H1 (cell line): ENCODE measurements at regions not wholly inside any gene's neighbourhood (a gene's known extent, or its start where the extent isn't known, plus 50 kb on each side); places are given as distances from the start of the nearest gene placed in this dataset.

Experiments
- CTCF ChIA-PET: fragments of 300-600 bp; sonication (Branson Sonifier 250); formaldehyde crosslinking; loops from one replicate; lab custom pipeline; 2021; ENCODE audit not compliant: partially characterized antibody; lab: Charles Lee
- POLR2A ChIA-PET: fragments of 300-600 bp; sonication (Branson Sonifier 250); formaldehyde crosslinking; loops from one replicate; lab custom pipeline; 2021; ENCODE audit warnings: inconsistent platforms; ENCODE audit not compliant: partially characterized antibody; lab: Charles Lee
- DNase-seq, 2 experiments: peaks; one replicate each; pipeline versions ENCODE4 v3.0.0 to v3.0.0-alpha.2; 2010 to 2022; ENCODE audit warnings: low spot score in 2 of 2, low read depth in 1 of 2, mixed read lengths in 1 of 2
- FAIRE-seq: peaks from 2 replicates; lab custom pipeline; 2011; peaks lifted over from hg19 to GRCh38; lab: Jason Lieb, UNC
- H2AFZ ChIP-seq: 2 replicates; pipeline ENCODE4 v1.8.1; 2012; ENCODE audit warnings: low read length, inconsistent platforms
- H2AK5ac ChIP-seq: 2 replicates; pipeline ENCODE4 v1.6.1; 2013; ENCODE audit warnings: low read depth, low read length
- H2BK120ac ChIP-seq: replicated peaks from 2 replicates; pipeline ENCODE3; 2013; ENCODE audit warnings: low read depth, low read length, inconsistent platforms
- H2BK12ac ChIP-seq: 2 replicates; pipeline ENCODE4 v1.6.1; 2013; ENCODE audit warnings: low read depth, low read length
- H2BK15ac ChIP-seq: 2 replicates; pipeline ENCODE4 v1.6.1; 2013; ENCODE audit warnings: low read length
- H2BK20ac ChIP-seq: 2 replicates; pipeline ENCODE4 v1.6.1; 2013; ENCODE audit warnings: low read length
- H2BK5ac ChIP-seq: 2 replicates; pipeline ENCODE4 v1.6.1; 2013; ENCODE audit warnings: low read depth, low read length
- H3K14ac ChIP-seq: 2 replicates; pipeline ENCODE4 v1.6.1; 2013; ENCODE audit warnings: inconsistent platforms; ENCODE audit not compliant: insufficient read length
- H3K18ac ChIP-seq: 2 replicates; pipeline ENCODE4 v1.6.1; 2013; ENCODE audit warnings: low read length; ENCODE audit errors: extremely low read depth
- H3K23ac ChIP-seq: 2 replicates; pipeline ENCODE4 v1.6.1; 2013; ENCODE audit warnings: inconsistent platforms; ENCODE audit not compliant: insufficient read length
- H3K23me2 ChIP-seq: 2 replicates; pipeline ENCODE4 v1.6.1; 2013; ENCODE audit warnings: low read depth, low read length
- H3K27ac ChIP-seq: 2 replicates; pipeline ENCODE4 v1.6.1; 2011; ENCODE audit warnings: low read depth, low read length, inconsistent platforms
- H3K27me3 ChIP-seq, 4 experiments: replicated peaks in 1 of 4; 1 replicate in 1 of 4; 2 replicates in 3 of 4; pipeline versions ENCODE4 v1.6.1 to v1.8.1; 2011 to 2013; ENCODE audit warnings: low read length in 3 of 4, mild to moderate bottlenecking in 3 of 4, inconsistent platforms in 2 of 4, mixed read lengths in 2 of 4, moderate library complexity in 1 of 4; ENCODE audit not compliant: control insufficient read depth in 3 of 4, insufficient read depth in 3 of 4; ENCODE audit errors: extremely low read depth in 1 of 4
- H3K36me3 ChIP-seq, 4 experiments: 2 replicates each; pipeline versions ENCODE4 v1.6.1 to v1.8.1; 2011 to 2013; ENCODE audit warnings: mild to moderate bottlenecking in 4 of 4, low read length in 3 of 4, moderate library complexity in 2 of 4, control low read depth in 1 of 4, inconsistent platforms in 1 of 4; ENCODE audit not compliant: insufficient read depth in 4 of 4, control insufficient read depth in 2 of 4
- H3K4ac ChIP-seq: replicated peaks from 2 replicates; pipeline ENCODE3; 2013; ENCODE audit warnings: low read length, low read depth, mixed read lengths, inconsistent platforms; ENCODE audit not compliant: insufficient read length
- H3K4me1 ChIP-seq, 4 experiments: replicated peaks in 1 of 4; 1 replicate in 1 of 4; 2 replicates in 3 of 4; pipeline versions ENCODE4 v1.6.1 to v1.8.1; 2011 to 2013; ENCODE audit warnings: low read length in 3 of 4, inconsistent platforms in 2 of 4, mixed read lengths in 1 of 4; ENCODE audit not compliant: insufficient read depth in 4 of 4, control insufficient read depth in 3 of 4
- H3K4me2 ChIP-seq, 2 experiments: 2 replicates each; pipeline versions ENCODE4 v1.6.1 to v1.8.1; 2011 to 2013; ENCODE audit warnings: low read depth in 2 of 2, low read length in 2 of 2, control low read depth in 1 of 2, inconsistent platforms in 1 of 2, mild to moderate bottlenecking in 1 of 2; ENCODE audit not compliant: insufficient read depth in 1 of 2
- H3K4me3 ChIP-seq, 4 experiments: fragments of 200-600, 300-600 bp in 1 of 4; sonication (generic), shearing (Covaris generic), sonication (Bioruptor Twin) in 1 of 4; 2 replicates each; pipeline versions ENCODE4 v1.5.1 to v1.8.1; 2011 to 2016; ENCODE audit warnings: low read length in 4 of 4, low read depth in 3 of 4, control low read depth in 2 of 4, inconsistent platforms in 2 of 4, mild to moderate bottlenecking in 2 of 4, mixed read lengths in 1 of 4, moderate library complexity in 1 of 4; ENCODE audit not compliant: insufficient read depth in 2 of 4; ENCODE audit errors: extremely low read depth in 1 of 4
- H3K56ac ChIP-seq: replicated peaks from 2 replicates; pipeline ENCODE3; 2013; ENCODE audit warnings: low read depth, mild to moderate bottlenecking, mixed read lengths, low read length, inconsistent platforms; ENCODE audit not compliant: insufficient read length
- H3K79me1 ChIP-seq: 2 replicates; pipeline ENCODE4 v1.6.1; 2013; ENCODE audit warnings: low read depth, low read length, control low read depth
- H3K79me2 ChIP-seq, 2 experiments: 2 replicates each; pipeline versions ENCODE4 v1.6.1 to v1.8.1; 2012 to 2013; ENCODE audit warnings: low read length in 2 of 2, mild to moderate bottlenecking in 2 of 2, inconsistent platforms in 1 of 2; ENCODE audit not compliant: insufficient read depth in 2 of 2, control insufficient read depth in 1 of 2
- H3K9ac ChIP-seq, 4 experiments: replicated peaks in 1 of 4; 1 replicate in 1 of 4; 2 replicates in 3 of 4; pipeline versions ENCODE4 v1.6.1 to v1.8.1; 2011 to 2013; ENCODE audit warnings: low read depth in 3 of 4, low read length in 3 of 4, control low read depth in 2 of 4, mild to moderate bottlenecking in 2 of 4, moderate library complexity in 2 of 4, inconsistent platforms in 1 of 4; ENCODE audit errors: extremely low read depth in 1 of 4
- H3K9me3 ChIP-seq, 2 experiments: 2 replicates each; pipeline versions ENCODE4 v1.6.1 to v1.8.1; 2012 to 2013; ENCODE audit warnings: mild to moderate bottlenecking in 2 of 2, moderate library complexity in 2 of 2, control low read depth in 1 of 2, inconsistent platforms in 1 of 2, low read depth in 1 of 2, low read length in 1 of 2, mixed read lengths in 1 of 2; ENCODE audit not compliant: insufficient read depth in 2 of 2
- H4K20me1 ChIP-seq, 2 experiments: replicated peaks in 1 of 2; 2 replicates each; pipeline versions ENCODE3 to v1.8.1; 2011 to 2013; ENCODE audit warnings: inconsistent platforms in 2 of 2, low read length in 2 of 2, mild to moderate bottlenecking in 1 of 2; ENCODE audit not compliant: insufficient read depth in 2 of 2, control insufficient read depth in 1 of 2
- H4K5ac ChIP-seq: 2 replicates; pipeline ENCODE4 v1.6.1; 2013; ENCODE audit warnings: low read length, low read depth, mixed read lengths, inconsistent platforms; ENCODE audit not compliant: insufficient read length
- H4K8ac ChIP-seq: 2 replicates; pipeline ENCODE4 v1.8.0; 2013; ENCODE audit warnings: mild to moderate bottlenecking, moderate library complexity, low read length, inconsistent platforms; ENCODE audit not compliant: insufficient read depth; ENCODE audit errors: extremely low read depth
- H4K91ac ChIP-seq: replicated peaks from 2 replicates; pipeline ENCODE3; 2013; ENCODE audit warnings: low read length, mixed read lengths, inconsistent platforms; ENCODE audit not compliant: insufficient read length
- CTBP2 ChIP-seq: IDR thresholded peaks from 2 replicates; pipeline ENCODE4 v1.7.0; 2011; ENCODE audit warnings: borderline replicate concordance, mild to moderate bottlenecking, moderate library complexity, mixed read lengths, low read length; ENCODE audit not compliant: insufficient read depth, insufficient read length
- GABPA ChIP-seq: IDR thresholded peaks from 2 replicates; pipeline ENCODE4 v1.6.1; 2011; ENCODE audit warnings: mild to moderate bottlenecking, low read length, moderate library complexity, borderline replicate concordance; ENCODE audit not compliant: insufficient read depth
- POLR2AphosphoS5 ChIP-seq: IDR thresholded peaks from 2 replicates; pipeline ENCODE4 v1.6.1; 2011; ENCODE audit warnings: low read depth, low read length
- RBBP5 ChIP-seq: IDR thresholded peaks from 2 replicates; pipeline ENCODE4 v1.7.1; 2012; ENCODE audit warnings: low read depth, mild to moderate bottlenecking, inconsistent platforms, low read length, moderate library complexity, borderline replicate concordance
- SP1 ChIP-seq: IDR thresholded peaks from 2 replicates; pipeline ENCODE4 v1.6.1; 2011; ENCODE audit warnings: low read depth, low read length
- WGBS, 2 experiments: shearing (Covaris generic) in 1 of 2; methylation state at CpG; one replicate each; pipeline versions ENCODE4 v1.1.6 to v1.1.7; 2013 to 2015; ENCODE audit warnings: low lambda C conversion rate in 2 of 2, mixed read lengths in 2 of 2, inconsistent platforms in 1 of 2, low coverage in 1 of 2, missing lambda C conversion rate in 1 of 2; ENCODE audit not compliant: insufficient replicate concordance in 2 of 2, insufficient coverage in 1 of 2, insufficient read length in 1 of 2; ENCODE audit errors: extremely low coverage in 1 of 2, missing lambda C conversion rate in 1 of 2; 5-methylcytosine and 5-hydroxymethylcytosine counted together

- Histone ChIP-seq H2BK120ac (no peak overlapping the region), H3K36me3 (no peaks in the 10 kb centered on the region), H2AK5ac (no peak overlapping the region), H3K27ac (no peak overlapping the region), H2BK20ac (no peak overlapping the region), H3K9me3 (no peaks in the 10 kb centered on the region), H2AFZ (no peak overlapping the region), H2BK5ac (no peak overlapping the region), H3K4me2 (no peak overlapping the region), H3K4ac (no peak overlapping the region), H3K14ac (no peak overlapping the region), H4K91ac (no peak overlapping the region), H3K27me3 (no peaks in the 10 kb centered on the region), H2BK12ac (no peak overlapping the region), H3K9ac (no peak overlapping the region), H4K20me1 (no peaks in the 10 kb centered on the region), H3K4me1 (no peaks in the 10 kb centered on the region), H3K79me2 (no peaks in the 10 kb centered on the region), H3K23ac (no peak overlapping the region), H3K18ac (no peak overlapping the region), H4K5ac (no peak overlapping the region), H3K4me3 (no peak overlapping the region), H2BK15ac (no peak overlapping the region), H3K56ac (no peak overlapping the region), H3K23me2 (no peaks in the 10 kb centered on the region), H3K79me1 (no peaks in the 10 kb centered on the region), H4K8ac (no peak overlapping the region)
- ChIA-PET POLR2A (no interaction called here), CTCF (interaction anchor here (0.8 to 1.9 kb wide), 10 partner anchors 10 to 894 kb away, joined by 3 to 9 read pairs (median 5); no protein-coding TSS in a partner anchor)
- no peak for TF ChIP-seq POLR2AphosphoS5
- no peak for TF ChIP-seq RBBP5
- TF ChIP-seq SP1, result no peak
- no peak for TF ChIP-seq CTBP2
- no peak for TF ChIP-seq GABPA
- FAIRE-seq (no peak), DNase-seq (no peak)
- WGBS, 2 experiments, result 93% methylated on average over 2 of the region's 2 CpGs; no CpG with 5 or more reads in 1 of the 2 experiments
Observed at GRCh38 chrX:46407753-46408130, 137.5 kb downstream of the ZNF674 start.
